ENCODE measurements at regions not wholly inside any gene's neighbourhood (a gene's known extent, or its start where the extent isn't known, plus 50 kb on each side); places are given as distances from the start of the nearest gene placed in this dataset.

DNA sequence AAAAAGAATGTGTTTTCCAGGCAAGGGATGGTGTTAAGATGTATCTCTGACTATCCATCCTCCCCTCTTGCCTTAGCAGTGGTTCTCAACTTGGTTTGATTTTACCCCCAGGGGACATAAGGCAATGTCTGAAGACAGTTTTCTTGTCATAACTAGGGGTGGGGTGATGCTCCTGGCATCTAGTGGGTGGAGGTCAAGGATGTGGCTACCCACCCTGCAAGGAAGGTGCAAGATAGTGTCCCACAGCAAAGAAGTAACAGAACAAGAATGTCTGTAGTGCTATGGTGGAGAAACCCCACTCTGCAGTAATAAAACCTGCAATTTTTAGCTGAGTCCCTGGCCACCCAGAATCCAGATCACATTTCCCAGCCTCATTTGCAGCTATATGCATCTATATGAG is 81.2 kb upstream of the TBL1X start:
- CTCF ChIA-PET: no interaction called here
- Mint-ChIP-seq H3K36me3 (ENCODE audit: insufficient read depth, unreplicated experiment) (peaks cover 6% of the 10 kb centered on the region), H3K27me3 (ENCODE audit: unreplicated experiment) (no peaks in the 10 kb centered on the region), H3K9me3 (ENCODE audit: low read depth, unreplicated experiment) (no peaks in the 10 kb centered on the region), H3K4me1 (ENCODE audit: low read depth, unreplicated experiment) (peaks cover 25% of the 10 kb centered on the region), H3K27ac (ENCODE audit: unreplicated experiment) (no peak overlapping the region), H3K4me3 (ENCODE audit: low read depth, unreplicated experiment) (no peak overlapping the region)
- intact Hi-C loops (cut with micrococcal nuclease; ENCODE audit: unreplicated experiment): no loop called here
- no TSS peak for BruUV-seq (replicated peaks)
- TF ChIP-seq CTCF (IDR thresholded peaks at IDR 0.05; ENCODE audit: unreplicated experiment): no peak
- DNase-seq: no peak

DNA sequence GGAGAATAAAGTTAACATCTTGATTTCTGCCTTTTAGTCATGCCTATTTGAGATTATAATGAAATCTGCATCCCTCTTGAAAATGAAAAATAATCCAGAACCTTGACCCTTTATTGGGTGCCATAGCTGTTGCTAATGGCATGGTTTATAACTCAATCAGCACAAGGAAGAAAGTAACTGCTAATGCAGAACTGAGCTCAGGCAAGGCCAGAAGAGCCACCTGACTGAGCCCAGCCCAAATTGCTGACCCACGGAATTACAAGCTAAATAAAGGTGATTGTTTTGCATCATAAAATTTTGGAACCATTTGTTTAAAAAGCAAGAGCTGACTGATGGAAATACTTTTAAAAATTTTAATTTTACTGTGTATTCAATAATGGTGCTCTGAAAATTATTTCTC is 76.4 kb upstream of the TBL1X start:
- no peak for DNase-seq
- BruUV-seq (replicated peaks): no TSS peak
- no peak for TF ChIP-seq CTCF (IDR thresholded peaks at IDR 0.05; ENCODE audit: unreplicated experiment)
- CTCF ChIA-PET: interaction anchor here (0.6 to 1.3 kb wide), 2 partner anchors 9 to 61 kb away, joined by 3 to 11 read pairs; no protein-coding TSS in a partner anchor
- Mint-ChIP-seq H3K4me3 (ENCODE audit: low read depth, unreplicated experiment) (no peak overlapping the region), H3K9me3 (ENCODE audit: low read depth, unreplicated experiment) (no peaks in the 10 kb centered on the region), H3K27ac (ENCODE audit: unreplicated experiment) (no peak overlapping the region), H3K36me3 (ENCODE audit: insufficient read depth, unreplicated experiment) (no peaks in the 10 kb centered on the region), H3K27me3 (ENCODE audit: unreplicated experiment) (no peaks in the 10 kb centered on the region), H3K4me1 (ENCODE audit: low read depth, unreplicated experiment) (no peaks in the 10 kb centered on the region)
- intact Hi-C loops (cut with micrococcal nuclease; ENCODE audit: unreplicated experiment): no loop called here

DNA sequence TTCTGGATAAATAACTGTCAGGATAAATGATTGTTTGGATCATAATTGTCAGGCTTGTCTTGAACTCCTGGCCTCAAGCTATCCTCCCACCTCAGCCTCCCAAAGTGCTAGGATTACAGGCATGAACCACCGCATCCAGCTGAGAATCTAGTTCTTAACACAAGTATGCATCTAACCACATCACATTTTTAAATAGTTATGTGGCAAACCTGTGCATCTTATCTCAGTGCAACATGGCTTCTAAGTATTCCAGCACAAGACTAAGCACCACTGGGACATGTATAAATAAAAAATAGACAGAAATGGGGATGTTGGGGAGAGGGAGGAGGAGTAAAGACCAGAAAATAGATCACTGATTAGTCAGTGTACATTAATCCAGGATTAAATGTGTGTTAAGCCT is 74.7 kb upstream of the TBL1X start:
- no TSS peak for BruUV-seq (replicated peaks)
- intact Hi-C loops (cut with micrococcal nuclease; ENCODE audit: unreplicated experiment): no loop called here
- Mint-ChIP-seq H3K27ac (ENCODE audit: unreplicated experiment) (no peak overlapping the region), H3K4me1 (ENCODE audit: low read depth, unreplicated experiment) (no peaks in the 10 kb centered on the region), H3K4me3 (ENCODE audit: low read depth, unreplicated experiment) (no peak overlapping the region), H3K9me3 (ENCODE audit: low read depth, unreplicated experiment) (no peaks in the 10 kb centered on the region), H3K27me3 (ENCODE audit: unreplicated experiment) (no peaks in the 10 kb centered on the region), H3K36me3 (ENCODE audit: insufficient read depth, unreplicated experiment) (no peaks in the 10 kb centered on the region)
- no peak for DNase-seq
- CTCF ChIA-PET: no interaction called here
- no peak for TF ChIP-seq CTCF (IDR thresholded peaks at IDR 0.05; ENCODE audit: unreplicated experiment)

DNA sequence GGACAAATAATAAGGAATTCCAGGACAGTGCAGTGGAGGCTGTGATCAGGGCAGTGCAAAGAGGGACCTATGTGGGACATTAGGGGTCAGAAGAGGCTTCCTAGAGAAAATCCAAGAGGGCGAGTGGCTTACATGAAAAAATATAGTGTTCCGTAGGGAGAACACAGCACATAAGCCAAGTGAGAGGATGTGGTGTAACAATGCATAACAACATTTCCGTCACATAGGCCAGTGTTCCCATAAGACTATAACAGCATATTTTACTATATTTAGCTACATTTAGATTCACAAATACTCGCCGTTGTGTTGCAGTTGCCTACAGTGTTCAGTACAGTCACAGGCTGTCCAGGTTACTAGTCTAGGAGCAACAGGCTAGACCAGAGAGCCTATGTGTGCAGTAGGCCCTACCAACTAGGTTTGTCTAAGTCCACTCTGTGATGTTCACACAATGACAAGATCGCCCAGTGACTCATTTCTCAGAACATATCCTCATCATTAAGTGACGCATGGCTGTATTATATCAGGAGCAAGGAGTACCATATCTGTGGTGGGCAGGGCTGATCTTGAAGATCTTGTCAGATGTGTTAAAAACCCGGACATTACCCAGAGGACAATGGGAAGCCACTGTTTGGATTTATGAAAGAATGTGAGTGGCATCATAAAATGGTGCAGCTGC is 74.0 kb upstream of the TBL1X start:
- intact Hi-C loops (cut with micrococcal nuclease; ENCODE audit: unreplicated experiment): no loop called here
- Mint-ChIP-seq H3K27ac (ENCODE audit: unreplicated experiment) (no peak overlapping the region), H3K4me1 (ENCODE audit: low read depth, unreplicated experiment) (no peaks in the 10 kb centered on the region), H3K36me3 (ENCODE audit: insufficient read depth, unreplicated experiment) (no peaks in the 10 kb centered on the region), H3K9me3 (ENCODE audit: low read depth, unreplicated experiment) (no peaks in the 10 kb centered on the region), H3K27me3 (ENCODE audit: unreplicated experiment) (no peaks in the 10 kb centered on the region), H3K4me3 (ENCODE audit: low read depth, unreplicated experiment) (no peak overlapping the region)
- DNase-seq: no peak
- no TSS peak for BruUV-seq (replicated peaks)
- CTCF ChIA-PET: no interaction called here
- TF ChIP-seq CTCF (IDR thresholded peaks at IDR 0.05; ENCODE audit: unreplicated experiment): no peak
